ENCODE measurements at regions not wholly inside any gene's neighbourhood (a gene's known extent, or its start where the extent isn't known, plus 50 kb on each side); places are given as distances from the start of the nearest gene placed in this dataset.

DNA sequence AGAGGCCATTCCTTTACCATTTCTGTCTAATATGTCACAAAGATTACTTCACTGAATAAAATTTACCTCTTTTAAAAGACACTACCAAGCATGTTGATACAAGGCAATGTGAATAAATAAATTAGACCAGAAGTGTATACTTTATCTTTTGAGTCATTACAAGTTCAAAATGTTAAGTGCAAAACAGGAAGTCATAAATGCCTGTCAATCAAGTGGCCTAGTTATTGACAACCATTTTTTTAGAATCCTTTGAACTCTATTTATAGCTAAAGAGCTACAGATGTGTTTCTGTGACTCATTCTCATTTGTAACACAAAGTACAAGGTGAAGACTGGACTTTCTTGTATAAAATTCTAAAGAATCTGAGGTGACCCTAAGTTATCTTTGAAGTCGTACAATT lies 602.7 kb upstream of the SEMA6A start:
- TF ChIP-seq EZH2phosphoT487 (IDR thresholded peaks at IDR 0.05), result no peak
- no peak for TF ChIP-seq EZH2 (IDR thresholded peaks at IDR 0.05)
- TF ChIP-seq, protein P1, sequence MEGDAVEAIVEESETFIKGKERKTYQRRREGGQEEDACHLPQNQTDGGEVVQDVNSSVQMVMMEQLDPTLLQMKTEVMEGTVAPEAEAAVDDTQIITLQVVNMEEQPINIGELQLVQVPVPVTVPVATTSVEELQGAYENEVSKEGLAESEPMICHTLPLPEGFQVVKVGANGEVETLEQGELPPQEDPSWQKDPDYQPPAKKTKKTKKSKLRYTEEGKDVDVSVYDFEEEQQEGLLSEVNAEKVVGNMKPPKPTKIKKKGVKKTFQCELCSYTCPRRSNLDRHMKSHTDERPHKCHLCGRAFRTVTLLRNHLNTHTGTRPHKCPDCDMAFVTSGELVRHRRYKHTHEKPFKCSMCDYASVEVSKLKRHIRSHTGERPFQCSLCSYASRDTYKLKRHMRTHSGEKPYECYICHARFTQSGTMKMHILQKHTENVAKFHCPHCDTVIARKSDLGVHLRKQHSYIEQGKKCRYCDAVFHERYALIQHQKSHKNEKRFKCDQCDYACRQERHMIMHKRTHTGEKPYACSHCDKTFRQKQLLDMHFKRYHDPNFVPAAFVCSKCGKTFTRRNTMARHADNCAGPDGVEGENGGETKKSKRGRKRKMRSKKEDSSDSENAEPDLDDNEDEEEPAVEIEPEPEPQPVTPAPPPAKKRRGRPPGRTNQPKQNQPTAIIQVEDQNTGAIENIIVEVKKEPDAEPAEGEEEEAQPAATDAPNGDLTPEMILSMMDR (IDR thresholded peaks at IDR 0.05), result no peak
- no peak overlapping the region for H3K4me3 Mint-ChIP-seq
- Histone ChIP-seq H3K9ac (no peak overlapping the region), H4K20me1 (ENCODE audit: low read depth) (no peaks in the 10 kb centered on the region), H3K79me2 (ENCODE audit: low read depth) (no peaks in the 10 kb centered on the region), H3K9me3 (ENCODE audit: low read depth) (no peaks in the 10 kb centered on the region), H3F3A (ENCODE audit: low read depth) (no peaks in the 10 kb centered on the region), H3K27ac (no peak overlapping the region), H2AFZ (replicated peaks) (no peak overlapping the region), H3K27me3 (no peaks in the 10 kb centered on the region), H3K4me2 (no peak overlapping the region), H3K4me1 (no peaks in the 10 kb centered on the region), H3K36me3 (no peaks in the 10 kb centered on the region), H3K4me3 (no peak overlapping the region)
- no peak overlapping the region for H3K27ac Mint-ChIP-seq
- DNase-seq (ENCODE audit: low spot score), result no peak
- peaks cover 2% of the 10 kb centered on the region for H3K27me3 Mint-ChIP-seq (ENCODE audit: insufficient read depth, low read depth)
- no peaks in the 10 kb centered on the region for H3K9me3 Mint-ChIP-seq
- no peaks in the 10 kb centered on the region for H3K36me3 Mint-ChIP-seq
- H3K4me1 Mint-ChIP-seq, result peaks cover 2% of the 10 kb centered on the region

DNA sequence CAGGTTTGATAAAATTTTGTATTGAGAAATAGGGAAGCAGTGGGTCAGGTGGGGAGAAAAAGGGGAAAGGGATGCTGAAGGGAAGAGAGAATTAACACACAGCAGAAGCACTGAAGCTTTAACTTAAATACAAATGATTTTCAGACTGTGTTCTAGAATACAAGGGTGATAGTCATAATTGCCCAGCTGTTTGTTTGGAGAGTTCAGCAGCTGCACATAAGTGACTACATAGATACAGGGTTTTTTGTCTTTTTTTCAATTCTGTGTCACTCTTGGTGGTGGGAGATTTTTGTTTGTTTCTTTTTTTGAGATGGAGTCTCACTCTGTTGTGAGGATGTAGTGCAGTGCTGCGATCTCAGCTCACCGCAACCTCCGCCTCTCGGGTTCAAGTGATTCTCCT lies 590.4 kb upstream of the SEMA6A start:
- Histone ChIP-seq H3K9ac (no peak overlapping the region), H3K36me3 (no peaks in the 10 kb centered on the region), H3K27ac (no peak overlapping the region), H3K4me2 (no peak overlapping the region), H3F3A (ENCODE audit: low read depth) (no peaks in the 10 kb centered on the region), H2AFZ (replicated peaks) (no peak overlapping the region), H3K4me1 (peaks cover 12% of the 10 kb centered on the region), H4K20me1 (ENCODE audit: low read depth) (no peaks in the 10 kb centered on the region), H3K27me3 (no peaks in the 10 kb centered on the region), H3K79me2 (ENCODE audit: low read depth) (no peaks in the 10 kb centered on the region), H3K4me3 (no peak overlapping the region), H3K9me3 (ENCODE audit: low read depth) (no peaks in the 10 kb centered on the region)
- H3K27me3 Mint-ChIP-seq (ENCODE audit: insufficient read depth, low read depth), result peaks cover 4% of the 10 kb centered on the region
- H3K36me3 Mint-ChIP-seq, result no peaks in the 10 kb centered on the region
- H3K9me3 Mint-ChIP-seq, result no peaks in the 10 kb centered on the region
- no peak overlapping the region for H3K4me3 Mint-ChIP-seq
- peaks cover 8% of the 10 kb centered on the region for H3K4me1 Mint-ChIP-seq
- DNase-seq (ENCODE audit: low spot score), result no peak
- H3K27ac Mint-ChIP-seq, result no peak overlapping the region
- TF ChIP-seq EZH2 (IDR thresholded peaks at IDR 0.05) (no peak), EZH2phosphoT487 (IDR thresholded peaks at IDR 0.05) (no peak)
- TF ChIP-seq, protein P1 (IDR thresholded peaks at IDR 0.05), result no peak

GRCh38 chr5:117161718-117162335 lies 587.2 kb upstream of the SEMA6A start:
- Mint-ChIP-seq H3K9me3 (no peaks in the 10 kb centered on the region), H3K36me3 (no peaks in the 10 kb centered on the region), H3K4me3 (no peak overlapping the region), H3K27me3 (ENCODE audit: insufficient read depth, low read depth) (peaks cover 4% of the 10 kb centered on the region), H3K4me1 (peaks cover 8% of the 10 kb centered on the region), H3K27ac (no peak overlapping the region)
- Histone ChIP-seq H2AFZ (replicated peaks) (peak overlapping the region; percentile 83), H3K27ac (no peak overlapping the region), H3K79me2 (ENCODE audit: low read depth) (no peaks in the 10 kb centered on the region), H3K36me3 (no peaks in the 10 kb centered on the region), H3K9ac (no peak overlapping the region), H3F3A (ENCODE audit: low read depth) (no peaks in the 10 kb centered on the region), H3K4me2 (no peak overlapping the region), H3K4me1 (peaks cover 12% of the 10 kb centered on the region), H3K4me3 (no peak overlapping the region), H4K20me1 (ENCODE audit: low read depth) (no peaks in the 10 kb centered on the region), H3K27me3 (no peaks in the 10 kb centered on the region), H3K9me3 (ENCODE audit: low read depth) (no peaks in the 10 kb centered on the region)
- no peak for TF ChIP-seq EZH2 (IDR thresholded peaks at IDR 0.05)
- TF ChIP-seq EZH2phosphoT487 (IDR thresholded peaks at IDR 0.05), result no peak
- TF ChIP-seq, protein P1 (IDR thresholded peaks at IDR 0.05), result no peak
- DNase-seq (ENCODE audit: low spot score), result peak; percentile 20

Data from neural progenitor cell (in vitro differentiated cells).